T-helper 17 cell (primary cell): ENCODE measurements at regions not wholly inside any gene's neighbourhood (a gene's known extent, or its start where the extent isn't known, plus 50 kb on each side); places are given as distances from the start of the nearest gene placed in this dataset.

Experiments
- ATAC-seq: fragments of 150-1000 bp; cut with Tn5 transposase; 2 replicates; pipeline ENCODE4 v1.10.0; 2021; ENCODE audit warnings: mild to moderate bottlenecking, moderate library complexity
- DNase-seq, 3 donors: peaks; one replicate each; pipeline versions ENCODE4 v3.0.0 to v3.0.0-alpha.2; 2020 to 2021
- H3K9me3 ChIP-seq: one replicate; pipeline ENCODE4 v1.7.0; 2013; ENCODE audit warnings: low read length, mild to moderate bottlenecking; ENCODE audit not compliant: control insufficient read depth, poor library complexity, severe bottlenecking
- H3K27ac Mint-ChIP-seq: one replicate; pipeline ENCODE4 v1.8.0; 2022; ENCODE audit warnings: mild to moderate bottlenecking, moderate library complexity, mixed read lengths
- H3K27me3 Mint-ChIP-seq: one replicate; pipeline ENCODE4 v1.8.0; 2022; ENCODE audit warnings: mixed read lengths
- H3K36me3 Mint-ChIP-seq: one replicate; pipeline ENCODE4 v1.8.0; 2022; ENCODE audit warnings: low read depth, mixed read lengths
- H3K4me1 Mint-ChIP-seq: one replicate; pipeline ENCODE4 v1.8.0; 2022; ENCODE audit warnings: mild to moderate bottlenecking, mixed read lengths
- H3K4me3 Mint-ChIP-seq: one replicate; pipeline ENCODE4 v1.8.0; 2022; ENCODE audit warnings: mild to moderate bottlenecking, moderate library complexity, mixed read lengths

GRCh38 chr3:72379500-72380187 is 468.6 kb downstream of the SHQ1 start:
- Mint-ChIP-seq H3K27ac (no peak overlapping the region), H3K27me3 (no peaks in the 10 kb centered on the region), H3K36me3 (peaks cover 6% of the 10 kb centered on the region), H3K4me1 (peaks cover 39% of the 10 kb centered on the region), H3K4me3 (no peak overlapping the region)
- no peaks in the 10 kb centered on the region for H3K9me3 ChIP-seq
- DNase-seq (no peak), ATAC-seq (no peak)

- no peaks in the 10 kb centered on the region for H3K9me3 ChIP-seq
- no peak for DNase-seq
- H3K27ac Mint-ChIP-seq, result no peak overlapping the region
- no peak for ATAC-seq
- H3K36me3 Mint-ChIP-seq, result peaks cover 6% of the 10 kb centered on the region
- H3K27me3 Mint-ChIP-seq, result no peaks in the 10 kb centered on the region
- H3K4me3 Mint-ChIP-seq, result no peak overlapping the region
- H3K4me1 Mint-ChIP-seq, result peaks cover 31% of the 10 kb centered on the region
Observed at GRCh38 chr3:72378287-72378686, 470.0 kb downstream of the SHQ1 start.

GRCh38 chr3:72376956-72377710 is 471.1 kb downstream of the SHQ1 start:
- no peak for ATAC-seq

GRCh38 chr3:72375237-72376076 is 472.8 kb downstream of the SHQ1 start:
- H3K27me3 Mint-ChIP-seq, result no peaks in the 10 kb centered on the region
- H3K9me3 ChIP-seq, result no peaks in the 10 kb centered on the region
- H3K4me3 Mint-ChIP-seq, result no peak overlapping the region
- peak overlapping the region; percentile 32 for H3K27ac Mint-ChIP-seq
- peaks cover 6% of the 10 kb centered on the region for H3K36me3 Mint-ChIP-seq
- ATAC-seq (peak; percentile 76), DNase-seq (no peak)
- peaks cover 19% of the 10 kb centered on the region for H3K4me1 Mint-ChIP-seq

More at GRCh38 chr3:72376956-72377710, 471.1 kb downstream of the SHQ1 start:
- Mint-ChIP-seq H3K27ac (no peak overlapping the region), H3K36me3 (peaks cover 6% of the 10 kb centered on the region), H3K4me1 (peaks cover 28% of the 10 kb centered on the region), H3K4me3 (no peak overlapping the region), H3K27me3 (no peaks in the 10 kb centered on the region)
- H3K9me3 ChIP-seq, result no peaks in the 10 kb centered on the region
- no peak for DNase-seq

- no peaks in the 10 kb centered on the region for H3K9me3 ChIP-seq
- DNase-seq (no peak), ATAC-seq (no peak)
- H3K4me1 Mint-ChIP-seq, result peaks cover 11% of the 10 kb centered on the region
- H3K27me3 Mint-ChIP-seq, result no peaks in the 10 kb centered on the region
- no peak overlapping the region for H3K4me3 Mint-ChIP-seq
- no peak overlapping the region for H3K27ac Mint-ChIP-seq
- H3K36me3 Mint-ChIP-seq, result peaks cover under 1% of the 10 kb centered on the region
Observed at GRCh38 chr3:72373139-72373538, 475.1 kb downstream of the SHQ1 start.

- Mint-ChIP-seq H3K27me3 (no peaks in the 10 kb centered on the region), H3K27ac (no peak overlapping the region), H3K36me3 (no peaks in the 10 kb centered on the region), H3K4me3 (no peak overlapping the region), H3K4me1 (peaks cover 11% of the 10 kb centered on the region)
- DNase-seq (no peak), ATAC-seq (no peak)
- no peaks in the 10 kb centered on the region for H3K9me3 ChIP-seq
Observed at GRCh38 chr3:72372161-72372560, 476.1 kb downstream of the SHQ1 start.

- Mint-ChIP-seq H3K36me3 (no peaks in the 10 kb centered on the region), H3K4me1 (peaks cover 11% of the 10 kb centered on the region), H3K4me3 (no peak overlapping the region), H3K27ac (no peak overlapping the region), H3K27me3 (no peaks in the 10 kb centered on the region)
- ATAC-seq (no peak), DNase-seq (no peak)
- H3K9me3 ChIP-seq, result no peaks in the 10 kb centered on the region
Observed at GRCh38 chr3:72371431-72371830, 476.8 kb downstream of the SHQ1 start.

- H3K27ac Mint-ChIP-seq, result no peak overlapping the region
- H3K36me3 Mint-ChIP-seq, result no peaks in the 10 kb centered on the region
- ATAC-seq (no peak), DNase-seq (no peak)
- H3K4me3 Mint-ChIP-seq, result no peak overlapping the region
- H3K27me3 Mint-ChIP-seq, result no peaks in the 10 kb centered on the region
- H3K9me3 ChIP-seq, result no peaks in the 10 kb centered on the region
- peaks cover 11% of the 10 kb centered on the region for H3K4me1 Mint-ChIP-seq
Observed at GRCh38 chr3:72370947-72371346, 477.3 kb downstream of the SHQ1 start.

GRCh38 chr3:72369681-72370080 is 478.6 kb downstream of the SHQ1 start:
- no peak for ATAC-seq

GRCh38 chr3:72368331-72368975 is 479.8 kb downstream of the SHQ1 start:
- no peaks in the 10 kb centered on the region for H3K36me3 Mint-ChIP-seq
- no peaks in the 10 kb centered on the region for H3K27me3 Mint-ChIP-seq
- ATAC-seq (no peak), DNase-seq (no peak)
- H3K9me3 ChIP-seq, result no peaks in the 10 kb centered on the region
- no peak overlapping the region for H3K4me3 Mint-ChIP-seq
- H3K27ac Mint-ChIP-seq, result no peak overlapping the region
- H3K4me1 Mint-ChIP-seq, result peaks cover 5% of the 10 kb centered on the region

More at GRCh38 chr3:72369681-72370080, 478.6 kb downstream of the SHQ1 start:
- Mint-ChIP-seq H3K4me3 (no peak overlapping the region), H3K27ac (no peak overlapping the region), H3K27me3 (no peaks in the 10 kb centered on the region), H3K36me3 (no peaks in the 10 kb centered on the region), H3K4me1 (peaks cover 5% of the 10 kb centered on the region)
- DNase-seq, result no peak
- H3K9me3 ChIP-seq, result no peaks in the 10 kb centered on the region

GRCh38 chr3:72361990-72362389 is 486.3 kb downstream of the SHQ1 start:
- no peak overlapping the region for H3K27ac Mint-ChIP-seq

GRCh38 chr3:72359743-72360142 is 488.5 kb downstream of the SHQ1 start:
- Mint-ChIP-seq H3K27me3 (peaks cover 5% of the 10 kb centered on the region), H3K36me3 (peaks cover 4% of the 10 kb centered on the region), H3K27ac (no peak overlapping the region), H3K4me1 (no peaks in the 10 kb centered on the region), H3K4me3 (no peak overlapping the region)
- no peak for DNase-seq
- H3K9me3 ChIP-seq, result no peaks in the 10 kb centered on the region
- ATAC-seq, result no peak

More at GRCh38 chr3:72361990-72362389, 486.3 kb downstream of the SHQ1 start:
- H3K4me3 Mint-ChIP-seq, result no peak overlapping the region
- no peak for ATAC-seq
- peaks cover 4% of the 10 kb centered on the region for H3K36me3 Mint-ChIP-seq
- no peak for DNase-seq
- no peaks in the 10 kb centered on the region for H3K9me3 ChIP-seq
- H3K27me3 Mint-ChIP-seq, result peaks cover 5% of the 10 kb centered on the region
- no peaks in the 10 kb centered on the region for H3K4me1 Mint-ChIP-seq

- ATAC-seq (no peak), DNase-seq (no peak)
- Mint-ChIP-seq H3K27me3 (peaks cover 16% of the 10 kb centered on the region), H3K4me1 (no peaks in the 10 kb centered on the region), H3K27ac (no peak overlapping the region), H3K36me3 (no peaks in the 10 kb centered on the region), H3K4me3 (no peak overlapping the region)
- no peaks in the 10 kb centered on the region for H3K9me3 ChIP-seq
Observed at GRCh38 chr3:72355168-72355567, 493.1 kb downstream of the SHQ1 start.
